ENCODE measurements at regions not wholly inside any gene's neighbourhood (a gene's known extent, or its start where the extent isn't known, plus 50 kb on each side); places are given as distances from the start of the nearest gene placed in this dataset.

DNA sequence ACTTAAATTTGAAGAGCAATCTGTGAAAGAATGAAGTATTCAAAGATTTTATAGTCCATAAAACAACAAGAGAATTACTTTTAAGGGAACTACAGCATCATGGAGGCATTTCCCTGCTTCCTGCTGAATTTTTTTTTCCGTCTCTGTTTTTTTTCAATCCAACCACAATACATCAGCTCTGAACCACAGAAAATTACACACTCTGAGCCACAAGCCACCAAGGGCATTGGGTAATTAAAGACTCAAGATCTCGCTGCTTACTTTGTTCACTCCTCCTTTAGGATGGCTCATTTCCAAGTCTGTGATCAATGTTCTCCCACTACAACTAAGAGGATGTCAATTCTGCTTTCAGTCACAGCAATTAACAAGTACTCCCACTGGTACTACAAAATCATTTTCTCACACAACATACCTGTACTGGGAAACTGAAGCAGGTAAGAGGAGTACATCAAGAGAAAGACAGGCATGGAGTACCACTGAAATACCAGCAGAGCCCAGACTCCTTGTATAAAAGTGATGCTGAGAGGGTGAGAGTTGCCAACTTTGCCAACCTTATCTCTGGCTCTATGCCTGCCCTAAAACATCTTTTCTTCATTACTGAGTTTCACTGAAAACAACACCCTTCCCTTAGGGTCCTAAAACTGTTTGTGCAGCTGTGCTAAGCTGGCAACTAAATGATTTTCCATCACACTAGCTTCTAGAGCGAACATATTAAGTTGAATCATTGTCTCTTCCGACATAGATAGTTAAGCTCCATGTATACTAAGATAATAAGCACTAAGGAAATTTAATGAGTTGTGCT is 105.8 kb upstream of the MAGEB18 start:
- peak; percentile 4 for DNase-seq (ENCODE audit: low spot score)

- DNase-seq (ENCODE audit: low spot score), result no peak
Measured at GRCh38 chrX:26037367-26037766, 100.8 kb upstream of the MAGEB18 start.

GRCh38 chrX:26050099-26050498 is 88.0 kb upstream of the MAGEB18 start:
- no peak for DNase-seq (ENCODE audit: low spot score)

- DNase-seq (ENCODE audit: low spot score), result no peak
Measured at GRCh38 chrX:26070882-26071281, 67.3 kb upstream of the MAGEB18 start.

DNA sequence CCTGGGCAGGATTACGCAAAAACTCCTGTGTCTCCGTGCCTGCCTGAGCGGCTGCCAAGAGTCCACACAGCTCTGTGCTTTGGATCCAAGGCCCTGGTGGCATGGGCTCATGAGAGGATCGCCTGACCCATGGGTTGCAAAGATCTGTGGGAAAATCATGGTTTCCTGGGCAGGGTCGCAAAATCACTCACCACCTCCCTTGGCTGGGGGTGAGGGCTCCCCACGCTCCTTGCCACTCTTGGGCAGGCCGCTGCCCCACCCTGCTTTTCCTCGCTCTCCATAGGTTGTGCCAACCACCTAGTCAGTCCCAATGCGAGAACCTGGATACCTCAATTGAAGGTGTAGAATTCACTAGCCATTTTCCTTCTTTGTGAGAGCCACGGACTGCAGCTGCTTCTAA is 66.5 kb upstream of the MAGEB18 start:
- DNase-seq (ENCODE audit: low spot score), result no peak

GRCh38 chrX:26083093-26083492 is 55.0 kb upstream of the MAGEB18 start:
- DNase-seq (ENCODE audit: low spot score), result no peak

Data from GM03348 (cell line).